IgD-negative memory B cell (primary cell): ENCODE measurements at regions not wholly inside any gene's neighbourhood (a gene's known extent, or its start where the extent isn't known, plus 50 kb on each side); places are given as distances from the start of the nearest gene placed in this dataset.
"Not testable (repeated sequence)": the region's sequence is repeated elsewhere in the genome, so short reads cannot be mapped to it uniquely, and the experiment has no call there.

Source experiments
- H3K27ac Mint-ChIP-seq, 3 donors: one replicate each; pipeline ENCODE4 v1.8.0; 2020 to 2022; ENCODE audit warnings: mild to moderate bottlenecking in 3 of 3, mixed read lengths in 3 of 3, moderate library complexity in 1 of 3
- H3K27me3 Mint-ChIP-seq: one replicate; pipeline ENCODE4 v1.8.0; 2021; ENCODE audit warnings: mixed read lengths
- H3K36me3 Mint-ChIP-seq: one replicate; pipeline ENCODE4 v1.8.0; 2020; ENCODE audit warnings: mild to moderate bottlenecking, mixed read lengths
- H3K4me1 Mint-ChIP-seq, 3 donors: one replicate each; pipeline ENCODE4 v1.8.0; 2020 to 2022; ENCODE audit warnings: mixed read lengths in 3 of 3, mild to moderate bottlenecking in 1 of 3
- H3K4me3 Mint-ChIP-seq, 4 donors: one replicate each; pipeline ENCODE4 v1.8.0; 2020 to 2022; ENCODE audit warnings: mild to moderate bottlenecking in 4 of 4, mixed read lengths in 4 of 4, moderate library complexity in 3 of 4
- H3K9me3 Mint-ChIP-seq, 3 donors: one replicate each; pipeline ENCODE4 v1.8.0; 2020 to 2021; ENCODE audit warnings: mixed read lengths in 3 of 3, mild to moderate bottlenecking in 1 of 3

DNA sequence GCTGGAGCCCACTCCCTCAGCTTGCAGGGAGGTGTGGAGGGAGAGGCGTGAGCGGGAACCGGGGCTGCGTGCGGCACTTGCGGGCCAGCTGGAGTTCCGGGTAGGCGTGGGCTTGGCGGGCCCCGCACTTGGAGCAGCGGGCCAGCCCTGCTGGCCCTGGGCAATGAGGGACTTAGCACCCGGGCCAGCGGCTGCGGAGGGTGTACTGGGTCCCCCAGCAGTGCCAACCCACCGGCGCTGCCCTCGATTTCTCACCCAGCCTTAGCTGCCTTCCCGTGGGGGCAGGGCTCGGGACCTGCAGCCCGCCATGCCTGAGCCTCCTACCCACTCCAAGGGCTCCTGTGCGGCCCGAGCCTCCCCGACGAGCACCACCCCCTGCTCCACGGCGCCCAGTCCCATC lies 61.9 kb upstream of the DHRS4 start:
- not testable (repeated sequence) for H3K36me3 Mint-ChIP-seq, H3K4me1 Mint-ChIP-seq, H3K4me3 Mint-ChIP-seq

GRCh38 chr14:23892289-23892688 lies 61.3 kb upstream of the DHRS4 start:
- H3K4me3 Mint-ChIP-seq, H3K27ac Mint-ChIP-seq, H3K36me3 Mint-ChIP-seq, H3K9me3 Mint-ChIP-seq, H3K4me1 Mint-ChIP-seq, H3K27me3 Mint-ChIP-seq: not testable (repeated sequence)

More for the DNA sequence above, 61.9 kb upstream of the DHRS4 start:
- not testable (repeated sequence) for H3K27ac Mint-ChIP-seq, H3K27me3 Mint-ChIP-seq, H3K9me3 Mint-ChIP-seq

DNA sequence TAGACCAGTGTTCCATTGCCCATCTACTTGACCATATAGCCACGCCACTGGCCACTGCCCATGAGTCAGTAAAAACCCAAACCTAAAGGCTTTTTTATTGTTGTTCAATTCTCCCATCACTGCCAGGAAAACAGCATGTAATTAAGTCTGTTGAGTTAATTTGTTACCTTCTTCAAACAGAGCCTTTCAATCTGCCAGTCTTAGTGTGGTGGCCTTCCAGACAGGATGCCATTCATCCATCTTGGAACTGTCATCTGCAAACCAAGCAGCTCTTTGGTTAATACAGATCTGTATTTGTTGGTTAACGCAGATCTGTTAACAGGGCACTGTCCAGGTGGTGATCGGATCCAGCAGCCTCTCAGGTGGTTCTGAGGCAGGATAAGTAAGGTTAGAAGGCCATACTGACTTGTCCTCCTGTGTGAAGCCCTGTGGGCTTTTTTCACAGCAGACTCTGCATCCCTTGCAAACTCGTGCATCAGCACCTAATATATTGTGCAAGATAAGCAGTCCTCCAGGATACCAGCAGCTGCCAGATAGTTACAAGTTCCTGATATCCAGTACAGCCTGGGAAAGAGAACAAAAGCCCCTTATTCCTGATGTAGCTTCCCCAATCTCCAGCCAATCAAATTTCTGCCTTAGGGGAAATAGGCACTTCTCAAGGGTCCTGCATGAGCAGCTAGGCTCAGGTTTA lies 59.1 kb upstream of the DHRS4 start:
- Mint-ChIP-seq H3K4me3 (no peak overlapping the region), H3K9me3 (no peaks in the 10 kb centered on the region), H3K27me3 (peaks cover 4% of the 10 kb centered on the region), H3K4me1 (no peaks in the 10 kb centered on the region), H3K27ac (no peak overlapping the region), H3K36me3 (no peaks in the 10 kb centered on the region)

DNA sequence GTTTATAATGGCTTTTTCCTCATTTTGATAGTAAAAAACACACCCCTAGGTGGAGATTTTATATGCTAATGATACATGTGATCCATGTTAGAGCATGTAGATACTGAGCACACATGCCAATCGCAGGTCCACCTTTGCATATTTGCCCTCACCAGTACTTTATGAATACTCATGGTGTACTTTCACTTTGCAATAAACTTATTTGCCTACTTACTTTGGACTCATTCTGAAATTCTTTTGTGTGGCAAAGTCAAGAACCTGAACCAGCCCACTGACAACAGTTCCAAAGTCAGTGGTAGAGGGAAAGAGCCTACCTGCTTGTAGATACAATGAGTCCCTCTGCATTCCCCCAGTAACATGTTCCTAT lies 58.5 kb upstream of the DHRS4 start:
- no peaks in the 10 kb centered on the region for H3K4me1 Mint-ChIP-seq
- H3K27ac Mint-ChIP-seq = no peak overlapping the region
- H3K36me3 Mint-ChIP-seq = no peaks in the 10 kb centered on the region
- H3K9me3 Mint-ChIP-seq = peaks cover 0 to under 1% (median 0%) of the 10 kb centered on the region in 3 donors
- peaks cover 4% of the 10 kb centered on the region for H3K27me3 Mint-ChIP-seq
- H3K4me3 Mint-ChIP-seq = no peak overlapping the region

DNA sequence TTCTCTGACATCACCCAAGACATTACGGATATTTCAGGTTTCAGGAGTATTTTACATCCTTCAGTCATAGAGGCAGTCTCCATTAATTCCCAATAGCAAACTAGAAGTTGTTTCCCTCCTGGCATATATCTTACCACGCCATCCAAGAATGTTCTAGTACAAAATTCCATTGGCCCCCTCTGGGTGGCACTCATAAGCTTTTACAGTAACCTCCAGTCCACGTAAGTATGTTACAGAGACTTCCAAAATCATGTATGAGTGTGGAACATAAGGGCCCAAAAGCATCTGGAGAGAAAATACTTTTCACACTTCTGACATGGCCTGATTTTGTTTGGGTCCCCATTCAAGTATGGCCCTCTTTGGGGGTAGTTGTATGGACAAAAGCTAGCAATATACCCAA lies 58.1 kb upstream of the DHRS4 start:
- Mint-ChIP-seq H3K27ac (no peak overlapping the region), H3K27me3 (peaks cover 5% of the 10 kb centered on the region), H3K4me1 (no peaks in the 10 kb centered on the region), H3K9me3 (peaks cover 0 to 1% (median 0%) of the 10 kb centered on the region in 3 donors), H3K4me3 (no peak overlapping the region), H3K36me3 (no peaks in the 10 kb centered on the region)

- Mint-ChIP-seq H3K27me3 (peaks cover 11% of the 10 kb centered on the region), H3K36me3 (no peaks in the 10 kb centered on the region), H3K4me1 (no peaks in the 10 kb centered on the region), H3K9me3 (peaks cover 0 to 1% (median 0%) of the 10 kb centered on the region in 3 donors), H3K4me3 (no peak overlapping the region), H3K27ac (no peak overlapping the region)
Observed at GRCh38 chr14:23896609-23897153, 56.9 kb upstream of the DHRS4 start.

GRCh38 chr14:23897291-23897690 lies 56.3 kb upstream of the DHRS4 start:
- not testable (repeated sequence) for H3K4me1 Mint-ChIP-seq, H3K27ac Mint-ChIP-seq, H3K36me3 Mint-ChIP-seq, H3K9me3 Mint-ChIP-seq, H3K4me3 Mint-ChIP-seq
- peaks cover 11% of the 10 kb centered on the region for H3K27me3 Mint-ChIP-seq

DNA sequence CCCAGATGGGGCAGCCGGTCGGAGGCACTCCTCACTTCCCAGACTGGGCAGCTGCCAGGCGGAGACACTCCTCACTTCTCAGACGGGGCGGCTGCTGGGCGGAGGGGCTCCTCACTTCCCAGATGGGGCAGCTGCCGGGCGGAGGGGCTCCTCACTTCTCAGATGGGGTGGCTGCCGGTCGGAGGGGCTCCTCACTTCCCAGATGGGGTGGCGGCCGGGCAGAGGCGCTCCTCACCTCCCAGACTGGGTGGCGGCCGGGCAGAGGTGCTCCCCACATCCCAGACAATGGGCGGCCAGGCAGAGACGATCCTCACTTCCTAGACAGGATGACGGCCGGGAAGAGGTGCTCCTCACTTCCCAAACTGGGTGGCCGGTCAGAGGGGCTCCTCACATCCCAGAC lies 55.2 kb upstream of the DHRS4 start:
- H3K27me3 Mint-ChIP-seq = peaks cover 11% of the 10 kb centered on the region
- H3K4me3 Mint-ChIP-seq, H3K4me1 Mint-ChIP-seq, H3K27ac Mint-ChIP-seq, H3K36me3 Mint-ChIP-seq, H3K9me3 Mint-ChIP-seq: not testable (repeated sequence)

GRCh38 chr14:23899788-23900187 lies 53.8 kb upstream of the DHRS4 start:
- H3K27me3 Mint-ChIP-seq = peaks cover 12% of the 10 kb centered on the region
- H3K36me3 Mint-ChIP-seq = no peaks in the 10 kb centered on the region
- H3K9me3 Mint-ChIP-seq = peaks cover 0 to 4% (median 0%) of the 10 kb centered on the region in 3 donors
- H3K27ac Mint-ChIP-seq = no peak overlapping the region
- no peak overlapping the region for H3K4me3 Mint-ChIP-seq
- H3K4me1 Mint-ChIP-seq = no peaks in the 10 kb centered on the region

DNA sequence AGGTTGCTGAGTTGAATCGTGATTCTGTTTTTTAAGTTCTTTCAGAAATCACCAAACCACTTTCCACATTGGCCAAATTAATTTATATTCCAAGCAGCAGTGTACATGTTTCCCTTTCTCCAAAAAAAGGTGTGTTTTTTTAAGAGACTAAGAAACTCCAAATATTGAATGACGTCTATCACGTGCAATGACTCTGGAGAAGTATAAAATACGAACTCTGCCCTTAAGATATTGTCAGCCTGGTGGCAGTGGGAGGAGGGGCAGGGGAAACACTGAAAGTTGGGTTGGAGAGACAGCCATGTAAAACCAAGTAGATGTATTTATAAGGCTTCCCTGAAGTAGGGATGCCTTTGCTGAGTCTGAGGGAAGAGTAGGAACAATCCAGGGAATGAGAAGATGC lies 50.1 kb upstream of the DHRS4 start:
- peaks cover 16% of the 10 kb centered on the region for H3K27me3 Mint-ChIP-seq

More for the DNA sequence above, 50.1 kb upstream of the DHRS4 start:
- Mint-ChIP-seq H3K27ac (no peak overlapping the region), H3K4me3 (no peak overlapping the region), H3K4me1 (no peaks in the 10 kb centered on the region), H3K9me3 (peaks cover 0 to 4% (median 3%) of the 10 kb centered on the region in 3 donors), H3K36me3 (no peaks in the 10 kb centered on the region)
